ENCODE measurements at regions not wholly inside any gene's neighbourhood (a gene's known extent, or its start where the extent isn't known, plus 50 kb on each side); places are given as distances from the start of the nearest gene placed in this dataset.

DNA sequence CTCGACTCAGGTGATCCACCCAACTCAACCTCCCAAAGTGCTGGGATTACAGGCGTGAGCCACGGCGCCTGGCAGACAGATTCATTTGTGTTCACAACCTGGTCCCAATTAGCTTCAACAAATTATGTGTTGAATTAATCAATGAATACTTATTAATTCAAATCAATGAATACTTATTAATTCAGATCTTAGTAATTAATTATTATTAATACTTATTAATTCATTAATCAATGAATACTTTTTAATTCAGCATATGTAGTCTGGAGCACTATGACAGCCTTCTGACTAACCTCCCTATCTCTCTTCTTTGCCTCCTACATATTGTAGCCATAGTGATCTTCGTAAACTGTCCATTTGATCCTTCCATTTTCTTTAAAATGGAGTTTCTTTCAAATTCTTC is 56.7 kb upstream of the RBPJ start:
- TF ChIP-seq TCF12 (IDR thresholded peaks at IDR 0.05; ENCODE audit: low read depth) (no peak), EP300 (IDR thresholded peaks at IDR 0.05; ENCODE audit: borderline replicate concordance) (no peak), TAF1 (IDR thresholded peaks at IDR 0.05; ENCODE audit: low read depth) (no peak), RAD21 (IDR thresholded peaks at IDR 0.05; ENCODE audit: low read depth) (no peak), FOXM1 (IDR thresholded peaks at IDR 0.05; ENCODE audit: borderline replicate concordance, low read depth) (no peak)
- TF ChIP-seq, protein P1, sequence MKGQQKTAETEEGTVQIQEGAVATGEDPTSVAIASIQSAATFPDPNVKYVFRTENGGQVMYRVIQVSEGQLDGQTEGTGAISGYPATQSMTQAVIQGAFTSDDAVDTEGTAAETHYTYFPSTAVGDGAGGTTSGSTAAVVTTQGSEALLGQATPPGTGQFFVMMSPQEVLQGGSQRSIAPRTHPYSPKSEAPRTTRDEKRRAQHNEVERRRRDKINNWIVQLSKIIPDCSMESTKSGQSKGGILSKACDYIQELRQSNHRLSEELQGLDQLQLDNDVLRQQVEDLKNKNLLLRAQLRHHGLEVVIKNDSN (IDR thresholded peaks at IDR 0.05), result no peak
- TF ChIP-seq, protein P2, sequence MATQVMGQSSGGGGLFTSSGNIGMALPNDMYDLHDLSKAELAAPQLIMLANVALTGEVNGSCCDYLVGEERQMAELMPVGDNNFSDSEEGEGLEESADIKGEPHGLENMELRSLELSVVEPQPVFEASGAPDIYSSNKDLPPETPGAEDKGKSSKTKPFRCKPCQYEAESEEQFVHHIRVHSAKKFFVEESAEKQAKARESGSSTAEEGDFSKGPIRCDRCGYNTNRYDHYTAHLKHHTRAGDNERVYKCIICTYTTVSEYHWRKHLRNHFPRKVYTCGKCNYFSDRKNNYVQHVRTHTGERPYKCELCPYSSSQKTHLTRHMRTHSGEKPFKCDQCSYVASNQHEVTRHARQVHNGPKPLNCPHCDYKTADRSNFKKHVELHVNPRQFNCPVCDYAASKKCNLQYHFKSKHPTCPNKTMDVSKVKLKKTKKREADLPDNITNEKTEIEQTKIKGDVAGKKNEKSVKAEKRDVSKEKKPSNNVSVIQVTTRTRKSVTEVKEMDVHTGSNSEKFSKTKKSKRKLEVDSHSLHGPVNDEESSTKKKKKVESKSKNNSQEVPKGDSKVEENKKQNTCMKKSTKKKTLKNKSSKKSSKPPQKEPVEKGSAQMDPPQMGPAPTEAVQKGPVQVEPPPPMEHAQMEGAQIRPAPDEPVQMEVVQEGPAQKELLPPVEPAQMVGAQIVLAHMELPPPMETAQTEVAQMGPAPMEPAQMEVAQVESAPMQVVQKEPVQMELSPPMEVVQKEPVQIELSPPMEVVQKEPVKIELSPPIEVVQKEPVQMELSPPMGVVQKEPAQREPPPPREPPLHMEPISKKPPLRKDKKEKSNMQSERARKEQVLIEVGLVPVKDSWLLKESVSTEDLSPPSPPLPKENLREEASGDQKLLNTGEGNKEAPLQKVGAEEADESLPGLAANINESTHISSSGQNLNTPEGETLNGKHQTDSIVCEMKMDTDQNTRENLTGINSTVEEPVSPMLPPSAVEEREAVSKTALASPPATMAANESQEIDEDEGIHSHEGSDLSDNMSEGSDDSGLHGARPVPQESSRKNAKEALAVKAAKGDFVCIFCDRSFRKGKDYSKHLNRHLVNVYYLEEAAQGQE (IDR thresholded peaks at IDR 0.05; ENCODE audit: low read depth), result no peak
